GM18511 (cell line): ENCODE measurements at regions not wholly inside any gene's neighbourhood (a gene's known extent, or its start where the extent isn't known, plus 50 kb on each side); places are given as distances from the start of the nearest gene placed in this dataset.
"Not testable (repeated sequence)": the region's sequence is repeated elsewhere in the genome, so short reads cannot be mapped to it uniquely, and the experiment has no call there.

Experiments used
- ATAC-seq: cut with Tn5 transposase; IDR thresholded peaks from one replicate; pipeline ENCODE4 v1.9.1; 2021; ENCODE audit warnings: mild to moderate bottlenecking, moderate library complexity; ENCODE audit not compliant: unreplicated experiment

DNA sequence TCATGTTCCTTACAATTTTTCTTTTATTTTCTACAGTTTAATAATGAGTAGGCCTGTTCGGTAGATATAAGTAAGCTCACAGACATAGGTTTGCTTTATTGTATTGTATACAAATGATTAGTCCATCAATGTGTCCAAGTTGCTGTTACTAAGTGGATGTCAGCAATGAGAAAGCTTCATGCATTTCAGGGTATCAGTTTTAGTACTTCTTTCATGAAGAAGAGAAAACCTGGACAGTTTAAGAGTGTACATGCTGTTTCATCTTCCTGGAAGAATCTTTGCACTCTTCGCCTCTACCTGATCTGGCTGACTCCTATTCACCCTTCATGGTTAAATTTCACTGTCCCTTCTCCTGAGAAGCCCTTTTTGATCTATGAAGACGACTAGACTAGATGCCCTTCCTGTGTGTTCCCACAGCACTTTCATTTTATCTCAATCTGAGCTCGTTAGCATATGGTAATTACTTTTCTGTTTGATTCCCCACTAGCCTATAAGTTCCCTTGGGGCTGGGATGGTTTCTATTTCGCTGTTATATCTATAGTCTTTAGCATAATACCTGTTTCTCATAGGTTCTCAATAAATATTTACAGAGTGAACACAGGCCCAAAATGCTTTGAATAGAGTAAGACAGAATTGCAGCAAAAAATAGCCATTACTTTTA lies 70.7 kb downstream of the CETN3 start:
- peak; percentile 96 for ATAC-seq

GRCh38 chr5:90337449-90338052 lies 72.0 kb downstream of the CETN3 start:
- ATAC-seq = no peak

GRCh38 chr5:90336752-90337151 lies 72.8 kb downstream of the CETN3 start:
- no peak for ATAC-seq

GRCh38 chr5:90334741-90335140 lies 74.8 kb downstream of the CETN3 start:
- no peak for ATAC-seq

- no peak for ATAC-seq
These were observed 79.6 kb downstream of the CETN3 start for GRCh38 chr5:90329911-90330310.

DNA sequence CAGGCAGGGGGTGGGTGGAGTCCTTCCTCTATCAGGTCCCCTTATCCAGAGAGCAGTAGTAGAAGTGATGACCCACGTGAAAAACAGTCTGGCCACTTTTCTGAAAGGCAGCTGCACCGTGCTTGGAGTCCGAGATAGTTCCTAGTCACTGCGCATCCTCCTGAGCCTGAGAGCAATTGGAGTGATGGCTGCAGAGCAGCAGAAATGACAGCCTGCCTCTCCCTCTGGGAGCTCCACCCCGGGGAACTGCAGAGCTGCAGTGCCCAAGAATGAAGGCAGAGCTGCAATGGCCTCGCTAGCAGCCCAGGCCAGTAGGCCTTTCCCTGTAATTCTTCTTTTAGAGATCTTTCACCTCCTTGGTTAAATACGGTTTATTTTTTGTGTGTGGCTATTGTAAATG lies 82.6 kb downstream of the CETN3 start:
- no peak for ATAC-seq

DNA sequence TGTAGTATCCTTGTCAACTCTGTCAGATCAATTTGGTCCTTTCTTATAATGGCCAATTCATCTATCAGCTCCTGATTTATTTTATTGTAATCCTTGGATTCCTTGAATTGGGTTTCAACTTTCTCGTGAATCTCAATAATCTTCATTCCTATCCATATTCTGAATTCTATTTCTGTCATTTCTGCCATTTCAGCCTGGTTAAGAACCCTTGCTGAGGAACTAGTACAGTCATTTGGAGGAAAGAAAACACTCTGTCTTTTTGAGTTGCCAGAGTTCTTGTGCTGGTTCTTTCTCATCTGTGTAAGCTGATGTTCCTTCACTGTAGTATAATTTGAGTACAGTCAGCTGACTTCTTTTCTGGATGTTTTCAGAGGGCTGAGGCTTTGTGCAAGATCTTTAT lies 84.5 kb downstream of the CETN3 start:
- no peak for ATAC-seq

GRCh38 chr5:90320348-90320747 lies 89.2 kb downstream of the CETN3 start:
- not testable (repeated sequence) for ATAC-seq

- ATAC-seq = no peak
These were observed 97.5 kb downstream of the CETN3 start for GRCh38 chr5:90312027-90312426.

- no peak for ATAC-seq
These were observed 98.2 kb downstream of the CETN3 start for GRCh38 chr5:90311401-90311800.

DNA sequence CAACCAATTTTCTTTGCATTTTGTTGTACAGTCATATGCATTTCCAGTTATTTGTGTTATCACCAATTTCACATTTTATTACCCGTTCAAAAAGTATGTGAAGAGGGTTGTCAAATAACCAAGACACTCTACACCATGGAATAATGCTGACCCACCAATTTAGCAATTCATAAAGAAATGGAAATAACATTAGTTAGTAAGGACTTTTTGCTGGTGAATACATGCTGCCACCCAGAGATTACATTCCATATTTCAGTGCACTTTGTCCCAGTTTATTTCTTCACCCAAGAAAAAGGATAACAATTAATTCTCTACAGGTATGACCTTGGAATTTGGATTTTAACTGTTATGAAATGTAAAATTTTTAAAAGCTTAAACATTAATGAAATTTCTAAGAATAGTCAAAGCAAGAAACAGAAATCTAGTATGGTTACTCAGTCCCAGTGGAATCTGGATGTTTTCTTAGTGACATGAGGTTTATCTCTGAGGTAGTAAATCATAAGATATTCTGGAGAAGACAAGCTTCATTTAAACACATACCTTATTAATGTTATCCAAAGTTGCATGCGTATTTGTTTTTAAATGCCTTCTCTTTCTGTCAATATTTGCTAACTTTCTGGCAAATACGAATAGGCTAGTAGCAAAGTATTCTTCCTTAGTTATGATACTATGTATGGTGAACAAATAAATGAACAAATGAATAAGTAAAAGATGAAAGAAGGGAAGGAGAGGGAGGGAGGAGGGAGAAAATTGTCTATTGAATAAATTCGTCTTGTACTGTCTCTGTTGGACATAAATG lies 100.6 kb downstream of the CETN3 start:
- no peak for ATAC-seq

GRCh38 chr5:90307782-90308181 lies 101.8 kb downstream of the CETN3 start:
- ATAC-seq = no peak

- no peak for ATAC-seq
These were observed 102.2 kb downstream of the CETN3 start for GRCh38 chr5:90307322-90307721.

DNA sequence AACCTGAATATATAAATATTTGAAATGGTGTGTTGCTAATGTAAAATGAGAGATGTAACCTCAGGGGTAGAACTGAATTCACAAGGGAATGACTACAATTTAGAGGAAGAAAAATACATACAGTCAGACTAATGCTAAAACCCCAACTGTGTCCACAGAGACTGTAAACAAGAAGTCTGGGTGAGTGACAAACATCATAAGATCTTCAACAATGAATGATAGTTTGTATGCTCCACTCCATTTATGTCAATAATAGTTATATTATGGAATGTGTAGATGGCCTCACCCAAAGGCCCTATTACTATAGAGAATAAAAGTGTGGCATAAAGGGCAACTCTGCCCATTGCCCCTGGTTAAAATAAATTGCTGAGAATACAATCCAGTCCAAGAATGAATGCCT lies 102.9 kb downstream of the CETN3 start:
- no peak for ATAC-seq

DNA sequence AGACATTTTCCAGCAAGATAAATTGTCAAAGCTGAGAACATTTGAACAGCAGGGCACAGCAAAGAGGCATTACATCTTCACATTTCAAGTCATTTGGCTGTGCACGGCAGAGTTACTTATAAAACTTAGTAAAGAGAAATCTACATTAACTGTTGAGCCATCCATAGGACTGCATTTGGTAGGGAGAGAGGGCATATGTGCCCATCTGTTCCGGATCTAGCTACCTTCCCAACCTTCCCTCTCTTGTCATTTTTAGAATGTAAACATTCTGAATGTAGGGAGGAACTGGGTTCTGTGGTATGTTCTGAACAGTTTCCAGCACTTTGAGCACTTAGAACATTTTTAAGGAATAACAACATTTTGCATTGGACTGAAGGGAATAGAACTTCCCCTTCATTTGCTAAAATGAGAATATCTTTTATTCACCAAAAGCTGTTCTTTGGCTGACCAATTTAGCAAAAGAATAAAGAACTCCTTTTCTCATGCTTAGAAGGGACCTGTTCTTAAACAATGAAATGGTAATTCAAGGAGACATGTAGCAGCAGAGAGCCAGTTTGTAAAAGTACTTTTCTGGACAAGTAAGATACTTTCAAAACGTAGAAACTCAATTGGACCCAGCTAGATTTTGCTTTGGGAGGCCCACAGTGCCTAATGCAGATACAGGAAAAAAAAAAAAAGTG lies 104.4 kb downstream of the CETN3 start:
- ATAC-seq = no peak

- ATAC-seq = peak; percentile 68
These were observed 108.3 kb downstream of the CETN3 start for GRCh38 chr5:90301248-90301647.

- ATAC-seq = no peak
These were observed 112.4 kb downstream of the CETN3 start for GRCh38 chr5:90297045-90297764.

DNA sequence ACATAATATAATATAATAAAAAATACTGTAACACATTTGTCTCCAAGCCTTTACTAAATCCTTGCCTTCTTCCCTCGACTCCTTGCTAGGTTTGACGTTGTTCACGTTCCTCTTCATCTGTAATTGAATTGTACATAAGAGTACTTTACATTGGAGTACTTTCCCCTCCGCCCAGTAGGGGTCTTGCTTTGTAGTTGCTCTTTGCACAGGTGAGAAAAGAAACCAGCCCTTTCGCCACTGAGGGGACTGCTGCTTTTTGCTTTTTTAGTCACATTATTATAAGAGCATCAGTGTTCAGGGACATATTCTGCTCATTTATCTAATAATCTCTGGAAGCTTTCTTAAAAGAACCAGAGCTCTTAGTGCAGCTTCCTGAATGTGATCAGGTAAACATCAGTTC lies 115.0 kb downstream of the CETN3 start:
- no peak for ATAC-seq

GRCh38 chr5:90293931-90294330 lies 115.6 kb downstream of the CETN3 start:
- no peak for ATAC-seq

GRCh38 chr5:90290648-90291047 lies 118.9 kb downstream of the CETN3 start:
- no peak for ATAC-seq

- no peak for ATAC-seq
These were observed 119.7 kb downstream of the CETN3 start for GRCh38 chr5:90289837-90290236.
